ENCODE measurements at regions not wholly inside any gene's neighbourhood (a gene's known extent, or its start where the extent isn't known, plus 50 kb on each side); places are given as distances from the start of the nearest gene placed in this dataset.
A peak's percentile ranks its signal among the peaks of the same experiment; 100 is the strongest.

GRCh38 chr6:2514965-2515543 lies 235.7 kb downstream of the MYLK4 start (continued):
- TF ChIP-seq ZNF687 (CRISPR knock-in tag; IDR thresholded peaks at IDR 0.05) (peak; percentile 48; the same call in 1 of the 2 replicates), ZNF235 (CRISPR knock-in tag; IDR thresholded peaks at IDR 0.05; ENCODE audit: borderline replicate concordance) (no peak), ZMAT3 (CRISPR knock-in tag; conservative IDR thresholded peaks at IDR 0.05) (peak; percentile 63; the same call in 1 of the 2 replicates), EEA1 (CRISPR knock-in tag; IDR thresholded peaks at IDR 0.05; ENCODE audit: borderline replicate concordance) (no peak), ZNF724P (CRISPR knock-in tag; IDR thresholded peaks at IDR 0.05; ENCODE audit: borderline replicate concordance) (peak; percentile 56; the same call in 1 of the 2 replicates), ZNF550 (CRISPR knock-in tag; IDR thresholded peaks at IDR 0.05; ENCODE audit: borderline replicate concordance) (no peak), STAG1 (CRISPR knock-in tag; IDR thresholded peaks at IDR 0.05) (peak; percentile 42), ZNF143 (CRISPR knock-in tag; IDR thresholded peaks at IDR 0.05) (peak; percentile 23; the same call in 1 of the 2 replicates), CC2D1A (CRISPR knock-in tag; IDR thresholded peaks at IDR 0.05) (peak; percentile 60; the same call in 1 of the 2 replicates), ZSCAN30 (CRISPR knock-in tag; IDR thresholded peaks at IDR 0.05) (no peak), U2AF1 (optimal IDR thresholded peaks at IDR 0.05; ENCODE audit: low read depth, low read length) (peak; percentile 42), ZBTB42 (CRISPR knock-in tag; IDR thresholded peaks at IDR 0.05) (no peak), ATF1 (CRISPR knock-in tag; IDR thresholded peaks at IDR 0.05) (peak; percentile 53; the same call in 1 of the 2 replicates), MNT (IDR thresholded peaks at IDR 0.05) (peak; percentile 52), ARNT (IDR thresholded peaks at IDR 0.05) (peak; percentile 85; the same call in 1 of the 2 replicates), SP5 (CRISPR knock-in tag; IDR thresholded peaks at IDR 0.05; ENCODE audit: borderline replicate concordance, low read depth) (peak; percentile 77; the same call in 1 of the 2 replicates), ZFP36L2 (CRISPR knock-in tag; IDR thresholded peaks at IDR 0.05) (no peak), MTA3 (CRISPR knock-in tag; IDR thresholded peaks at IDR 0.05) (no peak), ZKSCAN8 (CRISPR knock-in tag; IDR thresholded peaks at IDR 0.05; ENCODE audit: borderline replicate concordance) (peak; percentile 91; the same call in 1 of the 2 replicates), IRF1 (CRISPR knock-in tag; IDR thresholded peaks at IDR 0.05; ENCODE audit: low read depth) (no peak), TSC22D2 (CRISPR knock-in tag; IDR thresholded peaks at IDR 0.05; ENCODE audit: borderline replicate concordance) (peak; percentile 86), NONO (IDR thresholded peaks at IDR 0.05) (no peak), NONO (CRISPR knock-in tag; conservative IDR thresholded peaks at IDR 0.05) (peak; percentile 88), ISX (CRISPR knock-in tag; conservative IDR thresholded peaks at IDR 0.05) (no peak), ZNF367 (CRISPR knock-in tag; IDR thresholded peaks at IDR 0.05; ENCODE audit: borderline replicate concordance) (no peak), ESRRA (CRISPR knock-in tag; IDR thresholded peaks at IDR 0.05; ENCODE audit: low read depth) (peak; percentile 83; the same call in 1 of the 2 replicates)
